B cell (primary cell): ENCODE measurements at regions not wholly inside any gene's neighbourhood (a gene's known extent, or its start where the extent isn't known, plus 50 kb on each side); places are given as distances from the start of the nearest gene placed in this dataset.

Experiments used
- ATAC-seq: fragments of 200-7000 bp; cut with Tn5 transposase; one replicate; pipeline ENCODE4 v1.10.0; 2021; ENCODE audit warnings: low read depth, mild to moderate bottlenecking, moderate number of reproducible peaks, moderate library complexity
- CTCF ChIA-PET: fragments of 350-600 bp; sonication (Branson Sonifier 250); formaldehyde crosslinking; loops from one replicate; lab custom pipeline; 2021; ENCODE audit warnings: antibody characterized with exemption, inconsistent platforms; lab: Charles Lee
- POLR2A ChIA-PET: fragments of 350-600 bp; sonication (Branson Sonifier 250); formaldehyde crosslinking; loops from one replicate; lab custom pipeline; 2021; ENCODE audit warnings: antibody characterized with exemption; lab: Charles Lee
- DNase-seq: peaks from one replicate; pipeline ENCODE4 v3.0.0; 2013
- H2AFZ ChIP-seq: 2 replicates; pipeline ENCODE4 v1.6.1; 2012; ENCODE audit warnings: mild to moderate bottlenecking, low read depth, low read length; ENCODE audit not compliant: insufficient read depth, poor library complexity, severe bottlenecking
- H3K27ac ChIP-seq, 2 donors: 1 replicate in 1 of 2; 2 replicates in 1 of 2; pipeline ENCODE4 v1.5.1; 2012 to 2013; ENCODE audit warnings: low read length in 2 of 2, mild to moderate bottlenecking in 2 of 2, moderate library complexity in 1 of 2
- H3K27me3 ChIP-seq, 4 experiments: fragments of 200-600 bp in 1 of 4; sonication (generic) in 1 of 4; replicated peaks in 1 of 4; 1 replicate in 2 of 4; 2 replicates in 2 of 4; pipeline versions ENCODE4 v1.6.1 to v1.7.0; 2013 to 2016; ENCODE audit warnings: low read length in 3 of 4, mild to moderate bottlenecking in 2 of 4, mixed read lengths in 1 of 4, moderate library complexity in 1 of 4; ENCODE audit not compliant: insufficient read depth in 4 of 4, control insufficient read depth in 3 of 4; ENCODE audit errors: control extremely low read depth in 1 of 4
- H3K36me3 ChIP-seq, 2 experiments: replicated peaks in 1 of 2; 1 replicate in 1 of 2; 2 replicates in 1 of 2; pipeline versions ENCODE4 v1.6.1 to v1.7.1; 2013; ENCODE audit warnings: low read length in 1 of 2; ENCODE audit not compliant: insufficient read depth in 2 of 2, control insufficient read depth in 1 of 2; ENCODE audit errors: control extremely low read depth in 1 of 2, extremely low read depth in 1 of 2
- H3K4me1 ChIP-seq, 2 donors: fragments of 200-600 bp in 1 of 2; sonication (generic) in 1 of 2; 1 replicate in 1 of 2; 2 replicates in 1 of 2; pipeline versions ENCODE4 v1.5.1 to v1.6.1; 2013 to 2017; ENCODE audit warnings: low read length in 2 of 2; ENCODE audit not compliant: control insufficient read depth in 2 of 2, insufficient read depth in 2 of 2
- H3K4me2 ChIP-seq: replicated peaks from 2 replicates; pipeline ENCODE3; 2012; ENCODE audit warnings: mild to moderate bottlenecking, low read depth, low read length; ENCODE audit not compliant: poor library complexity, severe bottlenecking
- H3K4me3 ChIP-seq, 5 experiments: fragments of 200-600 bp in 1 of 5; sonication (generic) in 1 of 5; 1 replicate in 3 of 5; 2 replicates in 2 of 5; pipeline versions ENCODE4 v1.5.1 to v1.7.0; 2011 to 2016; ENCODE audit warnings: low read length in 4 of 5, mild to moderate bottlenecking in 4 of 5, low read depth in 2 of 5, control low read depth in 1 of 5, moderate library complexity in 1 of 5; ENCODE audit not compliant: insufficient read depth in 1 of 5; ENCODE audit errors: control extremely low read depth in 1 of 5, extremely low read depth in 1 of 5
- H3K79me2 ChIP-seq: fragments of 200-600 bp; sonication (generic); one replicate; pipeline ENCODE4 v1.6.0; 2016; ENCODE audit warnings: low read length; ENCODE audit not compliant: control insufficient read depth, insufficient read depth
- H3K9ac ChIP-seq: fragments of 200-600 bp; sonication (generic); 2 replicates; pipeline ENCODE4 v1.6.1; 2017; ENCODE audit warnings: mild to moderate bottlenecking, low read length, moderate library complexity
- H3K9me3 ChIP-seq, 3 donors: one replicate each; pipeline versions ENCODE4 v1.6.1 to v1.7.1; 2013; ENCODE audit warnings: low read length in 2 of 3; ENCODE audit not compliant: control insufficient read depth in 2 of 3, insufficient read depth in 1 of 3; ENCODE audit errors: control extremely low read depth in 1 of 3
- H4K20me1 ChIP-seq: 2 replicates; pipeline ENCODE4 v1.6.0; 2012; ENCODE audit warnings: mild to moderate bottlenecking, low read length; ENCODE audit not compliant: insufficient read depth, control insufficient read depth, poor library complexity, severe bottlenecking
- H3K27ac Mint-ChIP-seq: one replicate; pipeline ENCODE4 v1.8.0; 2021; ENCODE audit warnings: mixed read lengths
- H3K27me3 Mint-ChIP-seq: one replicate; pipeline ENCODE4 v1.8.0; 2021; ENCODE audit warnings: mixed read lengths
- H3K4me1 Mint-ChIP-seq: one replicate; pipeline ENCODE4 v1.8.0; 2021; ENCODE audit warnings: mixed read lengths
- H3K4me3 Mint-ChIP-seq: one replicate; pipeline ENCODE4 v1.8.0; 2021; ENCODE audit warnings: mixed read lengths
- H3K9me3 Mint-ChIP-seq: one replicate; pipeline ENCODE4 v1.8.0; 2022; ENCODE audit warnings: mixed read lengths; ENCODE audit not compliant: insufficient read depth
- EZH2 ChIP-seq: IDR thresholded peaks from 2 replicates; pipeline ENCODE4 v1.6.1; 2012; ENCODE audit warnings: borderline replicate concordance, low read depth, mild to moderate bottlenecking, moderate library complexity, low read length; ENCODE audit not compliant: insufficient read depth, poor library complexity, severe bottlenecking
- WGBS: methylation state at CpG from one replicate; pipeline ENCODE4 v1.1.5; 2013; ENCODE audit warnings: missing lambda C conversion rate; ENCODE audit not compliant: insufficient coverage; 5-methylcytosine and 5-hydroxymethylcytosine counted together
- intact Hi-C: fragments of 100-400 bp; cut with micrococcal nuclease; formaldehyde crosslinking; loops from one replicate; pipeline ENCODE4 v1.10.0; 2022
- TF ChIP-seq, protein P1 (sequence below): fragments of 200-600 bp; IDR thresholded peaks from one replicate; pipeline ENCODE4 v1.8.0; 2022; ENCODE audit warnings: antibody characterized with exemption, mild to moderate bottlenecking

DNA sequence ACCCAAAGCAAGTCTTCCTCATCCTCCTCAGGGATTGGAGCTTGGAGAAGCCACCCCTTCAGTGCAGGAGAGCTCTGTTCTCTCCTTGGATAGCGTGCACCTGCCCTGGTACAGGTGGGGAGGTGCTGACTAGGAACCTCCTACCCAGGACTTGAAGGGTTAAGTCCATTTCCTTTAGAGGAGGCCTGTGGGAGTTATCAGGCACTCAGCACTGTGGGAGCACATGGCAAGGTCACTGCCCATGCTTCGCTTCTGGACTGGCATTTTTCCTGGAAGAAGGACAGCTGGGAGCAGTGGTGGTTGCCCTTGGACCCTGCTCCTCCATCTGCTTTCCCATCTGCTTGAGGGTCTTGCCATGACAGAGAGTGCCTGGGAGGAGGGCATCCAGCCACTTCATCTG is 142.8 kb downstream of the CXCL12 start:
- Mint-ChIP-seq H3K9me3 (peaks cover under 1% of the 10 kb centered on the region), H3K27me3 (no peaks in the 10 kb centered on the region), H3K4me3 (no peak overlapping the region), H3K4me1 (no peaks in the 10 kb centered on the region), H3K27ac (no peak overlapping the region)
- POLR2A ChIA-PET, result no interaction called here
- no peaks in the 10 kb centered on the region for H3K4me1 ChIP-seq
- DNase-seq (no peak), ATAC-seq (no peak)
- no peaks in the 10 kb centered on the region for H3K36me3 ChIP-seq
- H3K27me3 ChIP-seq, result no peaks in the 10 kb centered on the region
- no peak overlapping the region for H3K9ac ChIP-seq
- TF ChIP-seq, protein P1, sequence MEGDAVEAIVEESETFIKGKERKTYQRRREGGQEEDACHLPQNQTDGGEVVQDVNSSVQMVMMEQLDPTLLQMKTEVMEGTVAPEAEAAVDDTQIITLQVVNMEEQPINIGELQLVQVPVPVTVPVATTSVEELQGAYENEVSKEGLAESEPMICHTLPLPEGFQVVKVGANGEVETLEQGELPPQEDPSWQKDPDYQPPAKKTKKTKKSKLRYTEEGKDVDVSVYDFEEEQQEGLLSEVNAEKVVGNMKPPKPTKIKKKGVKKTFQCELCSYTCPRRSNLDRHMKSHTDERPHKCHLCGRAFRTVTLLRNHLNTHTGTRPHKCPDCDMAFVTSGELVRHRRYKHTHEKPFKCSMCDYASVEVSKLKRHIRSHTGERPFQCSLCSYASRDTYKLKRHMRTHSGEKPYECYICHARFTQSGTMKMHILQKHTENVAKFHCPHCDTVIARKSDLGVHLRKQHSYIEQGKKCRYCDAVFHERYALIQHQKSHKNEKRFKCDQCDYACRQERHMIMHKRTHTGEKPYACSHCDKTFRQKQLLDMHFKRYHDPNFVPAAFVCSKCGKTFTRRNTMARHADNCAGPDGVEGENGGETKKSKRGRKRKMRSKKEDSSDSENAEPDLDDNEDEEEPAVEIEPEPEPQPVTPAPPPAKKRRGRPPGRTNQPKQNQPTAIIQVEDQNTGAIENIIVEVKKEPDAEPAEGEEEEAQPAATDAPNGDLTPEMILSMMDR, result no peak
- TF ChIP-seq EZH2, result no peak
- H3K79me2 ChIP-seq, result no peaks in the 10 kb centered on the region
- CTCF ChIA-PET, result no interaction called here
- H4K20me1 ChIP-seq, result no peaks in the 10 kb centered on the region
- H3K4me2 ChIP-seq, result no peak overlapping the region
- H3K4me3 ChIP-seq, result no peak overlapping the region
- H3K27ac ChIP-seq, result no peak overlapping the region
- whole genome bisulfite sequencing, result 61% methylated on average over 2 of the region's 2 CpGs
- intact Hi-C loops, result no loop called here
- H2AFZ ChIP-seq, result no peak overlapping the region
- peaks cover 0 to 14% (median 0%) of the 10 kb centered on the region in 3 donors for H3K9me3 ChIP-seq

DNA sequence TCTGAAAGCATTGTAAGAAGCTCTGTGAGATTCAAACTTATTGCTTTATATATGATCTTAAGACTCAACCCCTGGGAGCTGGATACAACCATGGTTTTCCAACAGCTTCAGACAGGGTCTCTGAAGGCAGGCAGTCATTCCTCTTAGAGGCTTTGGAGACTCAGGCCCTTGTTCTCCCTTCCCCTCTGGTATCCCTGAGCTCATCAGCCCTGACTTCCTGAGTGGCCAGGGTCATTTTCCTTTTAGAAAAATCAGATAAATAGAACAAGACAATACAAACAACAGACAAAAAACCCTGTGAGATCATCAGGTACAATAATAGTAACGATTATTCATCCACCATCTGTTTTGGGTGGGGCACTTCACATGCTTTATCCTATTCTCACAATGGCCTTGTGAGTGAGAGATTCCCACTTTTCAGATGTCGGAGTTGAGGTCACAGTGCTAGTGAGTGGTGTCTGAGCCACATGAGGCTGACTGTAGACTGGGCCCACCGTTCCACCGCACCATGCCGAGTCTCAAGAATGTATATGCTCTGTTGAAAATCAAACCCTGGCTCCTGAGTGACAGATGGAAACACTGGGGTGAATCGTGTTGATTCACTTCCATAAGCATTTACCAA is 144.2 kb downstream of the CXCL12 start:
- intact Hi-C loops, result no loop called here
- ChIA-PET POLR2A (no interaction called here), CTCF (no interaction called here)
- Histone ChIP-seq H3K9ac (no peak overlapping the region), H3K4me2 (no peak overlapping the region), H3K27ac (no peak overlapping the region), H3K36me3 (no peaks in the 10 kb centered on the region), H2AFZ (no peak overlapping the region), H3K27me3 (no peaks in the 10 kb centered on the region), H4K20me1 (no peaks in the 10 kb centered on the region), H3K9me3 (peaks cover 0 to 14% (median 0%) of the 10 kb centered on the region in 3 donors), H3K4me3 (no peak overlapping the region), H3K79me2 (no peaks in the 10 kb centered on the region), H3K4me1 (no peaks in the 10 kb centered on the region)
- ATAC-seq (no peak), DNase-seq (no peak)
- WGBS, result 95% methylated on average over 4 of the region's 6 CpGs
- TF ChIP-seq, protein P1, result no peak
- TF ChIP-seq EZH2, result no peak
- no peaks in the 10 kb centered on the region for H3K27me3 Mint-ChIP-seq
- no peak overlapping the region for H3K27ac Mint-ChIP-seq
- H3K4me3 Mint-ChIP-seq, result no peak overlapping the region
- H3K9me3 Mint-ChIP-seq, result no peaks in the 10 kb centered on the region
- no peaks in the 10 kb centered on the region for H3K4me1 Mint-ChIP-seq
